Gastroesophageal sphincter (tissue), 3 donors: ENCODE measurements at regions not wholly inside any gene's neighbourhood (a gene's known extent, or its start where the extent isn't known, plus 50 kb on each side); places are given as distances from the start of the nearest gene placed in this dataset.

ENCODE experiments used
- CTCF ChIP-seq, 4 experiments: fragments of 200-600 bp in 2 of 4; fragments of 450-650 bp in 2 of 4; sonication (generic) in 1 of 4; IDR thresholded peaks; one replicate each; pipeline ENCODE4 v1.5.1; 2017 to 2019; ENCODE audit warnings: antibody characterized with exemption in 4 of 4, mild to moderate bottlenecking in 2 of 4, moderate library complexity in 2 of 4
- EP300 ChIP-seq: sonication (generic); formaldehyde crosslinking; IDR thresholded peaks from one replicate; pipeline ENCODE4 v1.6.1; 2017; ENCODE audit warnings: antibody characterized with exemption, mild to moderate bottlenecking
- POLR2A ChIP-seq, 2 donors: fragments of 450-650 bp; IDR thresholded peaks; one replicate each; pipeline ENCODE4 v1.6.1; 2017; ENCODE audit warnings: antibody characterized with exemption in 2 of 2, mild to moderate bottlenecking in 2 of 2, moderate library complexity in 1 of 2
- POLR2AphosphoS5 ChIP-seq: sonication (generic); formaldehyde crosslinking; IDR thresholded peaks from one replicate; pipeline ENCODE4 v1.6.1; 2017; ENCODE audit warnings: antibody characterized with exemption

GRCh38 chr13:37481011-37481884 is 117.3 kb downstream of the POSTN start:
- TF ChIP-seq CTCF (IDR thresholded peaks at IDR 0.05) (no peak), POLR2AphosphoS5 (no peak), EP300 (no peak), POLR2A (IDR thresholded peaks at IDR 0.05) (no peak)
